Activated naive CD4-positive, alpha-beta T cell treated with anti-CD3 and anti-CD28 coated beads, Interleukin-2, amount 50 U/mL, for 72 hours (primary cell): ENCODE measurements at regions not wholly inside any gene's neighbourhood (a gene's known extent, or its start where the extent isn't known, plus 50 kb on each side); places are given as distances from the start of the nearest gene placed in this dataset.
"Not testable (repeated sequence)": the region's sequence is repeated elsewhere in the genome, so short reads cannot be mapped to it uniquely, and the experiment has no call there.

Experiments
- ATAC-seq, 2 donors: fragments of 150-1000 bp; cut with Tn5 transposase; 2 replicates each; pipeline ENCODE4 v1.10.0; 2021; ENCODE audit warnings: mild to moderate bottlenecking in 2 of 2, moderate library complexity in 2 of 2
- DNase-seq, 2 donors: peaks; one replicate each; pipeline ENCODE4 v3.0.0; 2021 to 2022; ENCODE audit warnings: low spot score in 2 of 2
- H3K27ac Mint-ChIP-seq, 2 donors: one replicate each; pipeline ENCODE4 v1.8.0; 2022; ENCODE audit warnings: mild to moderate bottlenecking in 2 of 2, mixed read lengths in 2 of 2
- H3K36me3 Mint-ChIP-seq, 2 donors: one replicate each; pipeline ENCODE4 v1.8.0; 2022; ENCODE audit warnings: mixed read lengths in 2 of 2
- H3K9me3 Mint-ChIP-seq, 2 donors: one replicate each; pipeline ENCODE4 v1.8.0; 2022; ENCODE audit warnings: mixed read lengths in 2 of 2

DNA sequence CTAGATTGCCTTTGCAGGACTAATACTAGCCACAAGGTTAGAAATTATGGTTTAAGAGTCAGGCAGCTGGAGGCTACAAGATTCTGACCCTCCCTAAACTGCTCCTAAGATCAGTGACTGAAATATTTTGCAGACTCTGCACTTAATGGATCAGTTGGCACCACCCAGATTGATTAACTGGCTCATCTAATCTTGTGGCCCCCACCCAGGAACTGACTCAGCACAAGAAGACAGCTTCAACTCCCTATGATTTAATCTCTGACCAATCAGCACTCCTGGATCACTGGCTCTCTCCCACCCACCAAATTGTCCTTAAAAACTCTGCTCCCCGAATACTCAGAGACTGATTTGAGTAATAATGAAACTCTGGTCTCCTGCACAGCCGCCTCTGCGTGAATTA, 145.4 kb upstream of the LCORL start:
- H3K27ac Mint-ChIP-seq: no peak overlapping the region
- DNase-seq (no peak), ATAC-seq (no peak)
- H3K9me3 Mint-ChIP-seq: peaks cover 0 to 6% of the 10 kb centered on the region in 2 donors
- H3K36me3 Mint-ChIP-seq: no peaks in the 10 kb centered on the region

GRCh38 chr4:18162453-18162852, 140.9 kb upstream of the LCORL start:
- DNase-seq: no peak

GRCh38 chr4:18159117-18159912, 137.8 kb upstream of the LCORL start:
- DNase-seq, ATAC-seq, H3K36me3 Mint-ChIP-seq, H3K9me3 Mint-ChIP-seq, H3K27ac Mint-ChIP-seq: not testable (repeated sequence)

More at GRCh38 chr4:18162453-18162852, 140.9 kb upstream of the LCORL start:
- Mint-ChIP-seq H3K36me3 (no peaks in the 10 kb centered on the region), H3K9me3 (peaks cover 6 to 7% of the 10 kb centered on the region in 2 donors), H3K27ac (no peak overlapping the region)
- ATAC-seq: no peak

DNA sequence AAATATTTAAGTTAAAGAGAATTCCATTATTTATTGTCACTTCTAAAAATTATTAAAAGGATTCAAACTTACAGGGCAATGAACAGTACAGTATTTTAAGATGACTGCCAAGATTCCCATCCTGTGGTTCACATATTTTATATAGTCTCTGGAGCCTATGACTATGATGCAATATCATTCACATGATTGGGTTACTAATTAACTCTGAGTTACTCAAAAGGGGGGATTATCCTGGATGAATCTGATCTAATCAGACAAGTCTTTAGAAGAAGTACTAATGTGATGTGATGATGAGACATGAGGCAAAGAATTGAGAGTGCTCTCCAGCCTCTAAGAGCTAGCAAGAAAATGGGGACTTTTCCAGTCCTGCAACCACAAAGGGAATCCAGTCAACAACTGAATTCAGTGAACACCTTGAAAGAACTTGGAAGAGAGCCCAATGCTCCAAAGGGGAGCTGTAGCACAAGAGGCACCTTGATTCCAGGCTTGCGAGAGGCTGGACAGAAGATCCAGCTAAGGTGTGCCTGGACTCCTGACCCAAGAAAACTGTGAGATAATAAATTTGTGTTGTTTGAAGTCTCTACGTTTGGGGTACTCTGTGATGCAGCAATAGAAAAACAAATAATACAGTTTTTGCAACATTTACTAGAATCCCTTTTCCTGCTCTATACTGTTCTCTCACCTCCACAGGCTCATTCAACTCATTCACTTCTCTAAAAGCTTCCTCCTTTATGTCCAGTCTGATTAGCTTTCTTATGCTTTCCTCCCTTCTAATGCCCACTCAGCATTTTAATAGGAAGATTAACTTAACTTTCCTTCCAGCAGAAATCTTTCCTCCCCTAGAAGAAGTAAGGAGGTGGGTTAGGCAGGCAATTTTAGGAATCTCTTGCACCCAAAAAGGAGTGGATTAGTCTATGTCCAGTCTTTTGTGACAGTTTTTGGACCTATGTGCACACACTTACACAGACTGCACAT, 133.8 kb upstream of the LCORL start:
- ATAC-seq: no peak
- no peak for DNase-seq

DNA sequence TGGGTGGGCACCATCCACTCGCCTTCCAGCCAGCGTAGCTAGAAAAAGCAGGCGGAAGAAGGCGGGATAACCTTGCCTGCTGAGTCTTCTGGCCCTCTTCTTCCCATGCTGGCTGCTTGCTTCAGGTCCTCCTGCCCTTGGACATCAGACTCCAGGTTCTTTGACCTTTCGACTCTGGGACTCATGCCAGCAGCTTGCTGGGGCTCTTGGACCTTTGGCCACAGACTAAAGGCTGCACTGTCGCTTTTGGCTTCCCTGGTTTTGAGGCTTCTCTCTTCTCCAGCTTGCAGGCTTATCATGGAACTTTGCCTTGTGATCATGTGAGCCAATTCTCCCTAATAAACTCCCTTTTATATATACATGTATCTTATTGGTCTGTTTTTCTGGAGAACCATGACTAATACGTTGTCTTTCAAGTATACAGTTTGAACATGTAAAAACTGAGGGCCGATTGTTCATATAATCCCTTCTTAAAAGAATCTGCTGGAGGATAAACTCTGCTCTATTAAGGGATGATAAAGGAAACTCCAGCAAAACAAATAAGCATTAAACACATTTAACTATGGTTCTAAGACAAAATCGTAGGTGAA, 116.6 kb upstream of the LCORL start:
- DNase-seq (no peak), ATAC-seq (no peak)
- H3K9me3 Mint-ChIP-seq: no peaks in the 10 kb centered on the region
- peaks cover 0 to 6% of the 10 kb centered on the region in 2 donors for H3K36me3 Mint-ChIP-seq
- H3K27ac Mint-ChIP-seq: no peak overlapping the region

More for the DNA sequence above, 133.8 kb upstream of the LCORL start:
- peaks cover 0 to 7% of the 10 kb centered on the region in 2 donors for H3K9me3 Mint-ChIP-seq
- H3K36me3 Mint-ChIP-seq: no peaks in the 10 kb centered on the region
- H3K27ac Mint-ChIP-seq: no peak overlapping the region

- Mint-ChIP-seq H3K9me3 (no peaks in the 10 kb centered on the region), H3K27ac (no peak overlapping the region), H3K36me3 (peaks cover 0 to 6% of the 10 kb centered on the region in 2 donors)
- no peak for ATAC-seq
- DNase-seq: no peak
These were observed 112.6 kb upstream of the LCORL start for GRCh38 chr4:18134111-18134510.

DNA sequence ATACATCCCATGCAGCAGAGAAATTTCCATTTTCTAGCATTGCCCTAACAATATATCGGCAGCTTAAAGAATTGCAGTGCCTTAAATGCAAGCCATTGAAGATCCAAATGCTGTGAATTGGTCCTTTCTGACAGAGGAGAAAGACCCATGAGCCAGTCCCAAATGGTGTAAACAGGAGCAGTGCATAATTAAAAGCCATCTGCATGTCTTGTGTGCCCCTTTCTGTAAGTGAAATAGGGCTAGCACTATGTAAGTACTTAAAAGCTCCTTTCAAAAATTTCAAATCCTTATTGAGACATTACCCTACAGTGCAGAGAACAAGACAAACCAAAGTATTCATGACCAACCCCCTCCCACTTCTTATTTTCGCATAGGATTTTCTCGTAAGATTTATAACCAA, 108.7 kb upstream of the LCORL start:
- Mint-ChIP-seq H3K27ac (no peak overlapping the region), H3K36me3 (peaks cover 0 to 6% of the 10 kb centered on the region in 2 donors), H3K9me3 (no peaks in the 10 kb centered on the region)
- ATAC-seq (no peak), DNase-seq (no peak)

GRCh38 chr4:18128241-18128640, 106.7 kb upstream of the LCORL start:
- no peaks in the 10 kb centered on the region for H3K36me3 Mint-ChIP-seq
- no peak overlapping the region for H3K27ac Mint-ChIP-seq
- no peak for DNase-seq
- ATAC-seq: no peak
- H3K9me3 Mint-ChIP-seq: no peaks in the 10 kb centered on the region

DNA sequence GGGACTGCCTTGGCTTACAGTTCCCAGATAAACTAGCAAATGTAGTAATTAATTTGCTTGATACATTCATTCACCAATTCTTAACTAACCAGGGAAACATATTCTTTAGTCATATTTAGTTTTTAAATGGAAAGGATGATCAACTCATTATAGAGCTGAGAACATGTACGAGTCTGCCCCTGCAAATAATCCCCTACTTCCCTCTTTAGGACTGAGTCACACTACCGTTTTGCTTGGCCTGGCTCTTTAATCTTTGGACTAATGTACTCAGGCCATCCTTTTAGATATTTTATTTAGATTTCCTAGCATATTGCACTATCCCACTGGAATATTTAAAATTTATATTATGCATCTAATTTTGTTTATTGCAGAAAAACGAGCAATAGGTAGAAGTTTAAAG, 105.5 kb upstream of the LCORL start:
- H3K36me3 Mint-ChIP-seq: no peaks in the 10 kb centered on the region
- H3K9me3 Mint-ChIP-seq: no peaks in the 10 kb centered on the region
- ATAC-seq (no peak), DNase-seq (no peak)
- no peak overlapping the region for H3K27ac Mint-ChIP-seq

DNA sequence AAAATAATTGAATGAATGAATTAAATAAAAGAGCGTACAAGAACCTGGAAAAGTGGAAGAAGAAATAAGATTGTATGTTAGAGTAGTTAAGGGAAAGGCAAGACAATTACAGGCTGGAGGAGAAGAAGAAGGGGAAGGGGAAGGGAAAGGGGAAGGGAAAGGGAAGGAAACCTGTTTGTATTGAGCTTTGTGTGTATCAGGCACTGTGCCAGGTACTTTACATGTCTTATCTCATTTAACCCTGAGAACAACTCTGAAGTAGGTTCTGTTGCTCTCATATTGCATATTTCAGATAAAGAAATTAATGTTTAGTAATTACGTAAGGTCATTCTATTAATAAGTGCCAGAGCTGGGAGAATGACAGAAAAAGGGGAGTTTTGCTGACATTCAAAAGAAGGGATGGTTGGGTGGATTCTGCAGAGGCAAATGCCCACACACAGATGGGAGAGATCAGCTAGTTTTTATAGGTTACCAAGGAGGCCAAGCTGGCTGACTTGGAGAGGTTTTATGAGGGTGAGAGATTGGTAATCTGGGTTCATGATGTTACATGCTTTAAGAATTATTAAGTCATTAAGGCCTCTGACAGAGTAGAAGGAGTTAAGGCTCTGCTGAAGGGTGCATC, 92.3 kb upstream of the LCORL start:
- DNase-seq (no peak), ATAC-seq (no peak)
- H3K9me3 Mint-ChIP-seq: no peaks in the 10 kb centered on the region
- no peaks in the 10 kb centered on the region for H3K36me3 Mint-ChIP-seq
- no peak overlapping the region for H3K27ac Mint-ChIP-seq

DNA sequence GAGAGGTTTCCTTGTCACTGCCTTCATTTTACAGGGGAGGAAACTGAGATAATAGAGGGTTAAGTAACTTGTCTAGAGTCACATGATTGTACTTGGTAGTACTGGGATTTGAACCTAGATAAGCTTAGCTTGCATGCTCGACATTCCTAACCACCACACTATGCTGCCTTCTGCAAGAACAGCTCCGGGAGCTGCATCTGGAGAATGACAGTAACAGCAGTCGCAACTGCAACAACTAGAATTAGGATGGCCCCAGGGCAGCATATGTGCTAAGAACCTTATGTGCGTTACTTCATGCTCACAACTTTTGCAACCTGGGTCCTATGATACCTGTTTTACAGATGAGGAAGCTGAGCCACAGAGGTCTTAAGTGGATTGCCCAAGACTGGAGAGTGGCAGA, 89.5 kb upstream of the LCORL start:
- no peaks in the 10 kb centered on the region for H3K9me3 Mint-ChIP-seq
- ATAC-seq (no peak), DNase-seq (no peak)
- no peaks in the 10 kb centered on the region for H3K36me3 Mint-ChIP-seq
- H3K27ac Mint-ChIP-seq: no peak overlapping the region

DNA sequence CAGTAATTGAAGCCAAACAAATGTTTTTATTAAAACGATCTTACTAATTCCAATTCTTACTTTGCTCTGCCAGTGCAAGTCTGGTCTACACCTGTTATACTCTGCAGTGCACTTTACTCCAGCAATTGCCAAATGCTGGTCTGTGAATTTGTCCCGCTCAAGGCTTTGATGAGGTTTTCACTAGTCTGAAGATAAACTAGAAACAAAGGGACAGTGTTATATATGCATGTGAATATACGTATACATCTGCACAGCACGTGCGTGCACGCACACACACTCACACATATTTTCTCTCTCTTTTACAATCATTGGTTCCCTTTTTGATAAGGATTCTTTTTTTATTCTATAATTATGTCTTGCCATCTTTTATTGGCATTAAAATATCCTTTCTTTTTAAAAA, 88.5 kb upstream of the LCORL start:
- ATAC-seq (no peak), DNase-seq (no peak)
- Mint-ChIP-seq H3K9me3 (no peaks in the 10 kb centered on the region), H3K27ac (no peak overlapping the region), H3K36me3 (no peaks in the 10 kb centered on the region)

DNA sequence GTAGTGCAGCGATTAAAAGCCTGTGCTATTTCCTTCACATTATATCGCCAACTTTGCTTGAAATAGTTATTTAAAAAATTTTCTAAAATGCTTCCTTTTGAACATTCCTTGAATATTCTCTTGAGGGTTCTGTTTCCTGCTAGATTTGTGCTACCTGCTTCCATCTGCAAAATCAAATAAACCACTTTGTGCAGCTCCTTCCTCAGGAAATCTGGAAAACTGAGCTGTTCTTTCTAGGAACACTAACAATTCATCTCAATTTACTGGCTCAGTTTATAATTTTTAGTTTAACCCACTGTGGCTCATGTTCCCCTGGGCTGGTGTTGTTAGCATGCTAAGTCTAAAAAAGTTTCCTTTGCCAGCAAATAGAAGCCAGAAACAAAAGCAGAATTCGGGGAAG, 88.1 kb upstream of the LCORL start:
- DNase-seq (no peak), ATAC-seq (no peak)
- no peak overlapping the region for H3K27ac Mint-ChIP-seq
- no peaks in the 10 kb centered on the region for H3K36me3 Mint-ChIP-seq
- H3K9me3 Mint-ChIP-seq: no peaks in the 10 kb centered on the region

- not testable (repeated sequence) for DNase-seq, H3K36me3 Mint-ChIP-seq, H3K27ac Mint-ChIP-seq, H3K9me3 Mint-ChIP-seq, ATAC-seq
These were observed 86.4 kb upstream of the LCORL start for GRCh38 chr4:18107848-18108528.

GRCh38 chr4:18106620-18107019, 85.1 kb upstream of the LCORL start:
- DNase-seq: no peak
- no peaks in the 10 kb centered on the region for H3K9me3 Mint-ChIP-seq
- ATAC-seq: no peak
- H3K27ac Mint-ChIP-seq: no peak overlapping the region
- no peaks in the 10 kb centered on the region for H3K36me3 Mint-ChIP-seq
